ENCODE measurements at regions not wholly inside any gene's neighbourhood (a gene's known extent, or its start where the extent isn't known, plus 50 kb on each side); places are given as distances from the start of the nearest gene placed in this dataset.
"Not testable (repeated sequence)": the region's sequence is repeated elsewhere in the genome, so short reads cannot be mapped to it uniquely, and the experiment has no call there.

DNA sequence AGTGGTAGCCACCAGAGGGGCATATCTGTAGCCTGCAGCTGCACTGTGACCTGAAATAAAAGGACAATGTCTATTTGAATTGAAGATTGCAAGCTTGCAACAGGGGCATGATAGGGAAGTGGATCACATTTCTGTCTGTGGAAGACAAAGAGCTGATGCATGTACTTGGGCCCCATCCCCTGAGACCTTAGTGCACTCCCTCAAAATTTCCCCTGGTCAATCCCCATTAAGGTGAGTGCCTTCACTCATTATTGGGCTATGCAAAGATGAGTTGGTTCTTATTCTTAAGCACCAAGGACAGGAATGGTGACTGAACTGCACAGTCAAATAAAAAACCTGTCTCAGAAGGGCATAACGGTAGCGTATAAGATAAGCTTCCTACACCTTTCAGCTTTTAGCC, 273.1 kb upstream of the ARSJ start:
- no peak overlapping the region for H3K4me3 ChIP-seq (ENCODE audit: low read depth, low read length)
- TF ChIP-seq MYC (IDR thresholded peaks at IDR 0.05; ENCODE audit: low read depth, low read length) (no peak), POLR2A (IDR thresholded peaks at IDR 0.05; ENCODE audit: extremely low read depth, insufficient read length) (no peak)
- TF ChIP-seq, protein P1, sequence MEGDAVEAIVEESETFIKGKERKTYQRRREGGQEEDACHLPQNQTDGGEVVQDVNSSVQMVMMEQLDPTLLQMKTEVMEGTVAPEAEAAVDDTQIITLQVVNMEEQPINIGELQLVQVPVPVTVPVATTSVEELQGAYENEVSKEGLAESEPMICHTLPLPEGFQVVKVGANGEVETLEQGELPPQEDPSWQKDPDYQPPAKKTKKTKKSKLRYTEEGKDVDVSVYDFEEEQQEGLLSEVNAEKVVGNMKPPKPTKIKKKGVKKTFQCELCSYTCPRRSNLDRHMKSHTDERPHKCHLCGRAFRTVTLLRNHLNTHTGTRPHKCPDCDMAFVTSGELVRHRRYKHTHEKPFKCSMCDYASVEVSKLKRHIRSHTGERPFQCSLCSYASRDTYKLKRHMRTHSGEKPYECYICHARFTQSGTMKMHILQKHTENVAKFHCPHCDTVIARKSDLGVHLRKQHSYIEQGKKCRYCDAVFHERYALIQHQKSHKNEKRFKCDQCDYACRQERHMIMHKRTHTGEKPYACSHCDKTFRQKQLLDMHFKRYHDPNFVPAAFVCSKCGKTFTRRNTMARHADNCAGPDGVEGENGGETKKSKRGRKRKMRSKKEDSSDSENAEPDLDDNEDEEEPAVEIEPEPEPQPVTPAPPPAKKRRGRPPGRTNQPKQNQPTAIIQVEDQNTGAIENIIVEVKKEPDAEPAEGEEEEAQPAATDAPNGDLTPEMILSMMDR (IDR thresholded peaks at IDR 0.05; ENCODE audit: low read depth, low read length): no peak
- TF ChIP-seq, protein P2, sequence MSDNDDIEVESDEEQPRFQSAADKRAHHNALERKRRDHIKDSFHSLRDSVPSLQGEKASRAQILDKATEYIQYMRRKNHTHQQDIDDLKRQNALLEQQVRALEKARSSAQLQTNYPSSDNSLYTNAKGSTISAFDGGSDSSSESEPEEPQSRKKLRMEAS (IDR thresholded peaks at IDR 0.05; ENCODE audit: low read depth, low read length): no peak
- no peak for DNase-seq (ENCODE audit: low read depth)

DNA sequence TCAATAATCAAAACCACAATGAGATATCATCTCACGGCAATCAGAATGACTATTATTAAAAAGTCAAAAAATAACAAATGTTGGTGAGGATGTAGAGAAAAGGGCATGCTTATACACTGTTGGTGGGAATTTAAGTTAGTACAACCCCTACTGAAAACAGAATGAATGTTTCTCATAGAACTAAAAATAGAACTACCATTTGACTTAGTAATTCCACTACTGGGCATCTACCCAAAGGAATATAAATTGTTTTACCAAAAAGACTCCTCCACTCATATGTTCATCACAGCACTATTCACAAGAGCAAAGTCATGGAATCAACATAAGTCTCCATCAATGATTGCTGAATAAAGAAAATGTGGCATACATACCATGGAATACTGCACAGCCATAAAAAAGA, 278.1 kb upstream of the ARSJ start:
- DNase-seq (ENCODE audit: low read depth): no peak
- H3K4me3 ChIP-seq (ENCODE audit: low read depth, low read length): no peak overlapping the region
- no peak for TF ChIP-seq POLR2A (IDR thresholded peaks at IDR 0.05; ENCODE audit: extremely low read depth, insufficient read length)
- TF ChIP-seq, protein P1 (IDR thresholded peaks at IDR 0.05; ENCODE audit: low read depth, low read length): no peak
- TF ChIP-seq, protein P2 (IDR thresholded peaks at IDR 0.05; ENCODE audit: low read depth, low read length): no peak
- no peak for TF ChIP-seq MYC (IDR thresholded peaks at IDR 0.05; ENCODE audit: low read depth, low read length)

DNA sequence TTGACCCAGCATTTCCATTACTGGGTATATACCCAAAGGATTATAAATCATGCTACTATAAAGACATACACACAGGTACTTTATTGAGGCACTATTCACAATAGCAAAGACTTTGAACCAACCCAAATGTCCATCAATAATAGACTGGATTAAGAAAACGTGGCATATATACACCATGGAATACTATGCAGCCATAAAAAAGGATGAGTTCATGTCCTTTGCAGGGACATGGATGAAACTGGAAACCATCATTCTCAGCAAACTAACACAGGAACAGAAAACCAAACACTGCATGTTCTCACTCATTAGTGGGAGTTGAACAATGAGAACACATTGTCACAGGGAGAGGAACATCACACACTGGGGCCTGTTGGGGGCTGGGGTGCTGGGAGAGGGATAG, 283.0 kb upstream of the ARSJ start:
- DNase-seq (ENCODE audit: low read depth); H3K4me3 ChIP-seq (ENCODE audit: low read depth, low read length): not testable (repeated sequence)

DNA sequence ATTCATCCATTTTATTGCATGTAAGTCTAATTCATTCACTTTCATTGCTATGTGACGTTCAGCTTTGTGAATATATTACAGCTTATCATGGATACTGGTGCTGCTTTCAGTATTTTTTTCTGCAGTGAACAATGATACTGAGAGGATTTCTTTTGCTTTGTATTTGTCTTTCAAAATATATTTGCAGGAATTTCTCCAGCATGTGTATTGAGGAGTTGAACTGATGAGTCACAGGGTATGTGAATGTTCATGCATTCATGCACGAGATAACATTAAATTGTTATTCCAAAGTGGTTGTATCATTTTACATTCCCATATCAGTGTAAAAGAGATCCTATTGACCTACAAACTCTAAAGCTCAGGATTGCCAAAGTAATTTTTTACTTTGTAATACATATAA, 283.8 kb upstream of the ARSJ start:
- DNase-seq (ENCODE audit: low read depth): no peak
- H3K4me3 ChIP-seq (ENCODE audit: low read depth, low read length): no peak overlapping the region
- TF ChIP-seq, protein P1 (IDR thresholded peaks at IDR 0.05; ENCODE audit: low read depth, low read length): no peak
- TF ChIP-seq, protein P2 (IDR thresholded peaks at IDR 0.05; ENCODE audit: low read depth, low read length): no peak
- TF ChIP-seq MYC (IDR thresholded peaks at IDR 0.05; ENCODE audit: low read depth, low read length) (no peak), POLR2A (IDR thresholded peaks at IDR 0.05; ENCODE audit: extremely low read depth, insufficient read length) (no peak)

DNA sequence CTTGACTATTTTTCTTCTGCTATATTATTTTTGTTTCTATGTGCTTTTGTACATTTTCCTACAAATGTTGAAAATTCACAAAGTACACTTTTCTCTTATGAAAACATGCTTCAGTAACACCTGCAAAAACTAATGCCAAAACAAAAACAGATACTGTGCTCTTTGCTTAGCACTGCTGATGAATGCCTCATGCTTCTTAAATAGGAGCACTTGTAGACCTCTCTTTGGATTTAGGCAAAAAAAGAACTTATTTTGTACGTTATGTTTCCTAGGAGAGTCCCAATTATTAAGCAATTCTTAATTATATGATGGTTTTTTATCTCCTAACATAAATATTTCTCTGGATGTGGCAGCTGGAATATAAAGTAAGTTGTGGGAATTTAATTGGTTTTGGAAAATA, 285.0 kb upstream of the ARSJ start:
- no peak for DNase-seq (ENCODE audit: low read depth)
- TF ChIP-seq, protein P1 (IDR thresholded peaks at IDR 0.05; ENCODE audit: low read depth, low read length): no peak
- TF ChIP-seq POLR2A (IDR thresholded peaks at IDR 0.05; ENCODE audit: extremely low read depth, insufficient read length): no peak
- TF ChIP-seq, protein P2 (IDR thresholded peaks at IDR 0.05; ENCODE audit: low read depth, low read length): no peak
- TF ChIP-seq MYC (IDR thresholded peaks at IDR 0.05; ENCODE audit: low read depth, low read length): no peak
- H3K4me3 ChIP-seq (ENCODE audit: low read depth, low read length): no peak overlapping the region

DNA sequence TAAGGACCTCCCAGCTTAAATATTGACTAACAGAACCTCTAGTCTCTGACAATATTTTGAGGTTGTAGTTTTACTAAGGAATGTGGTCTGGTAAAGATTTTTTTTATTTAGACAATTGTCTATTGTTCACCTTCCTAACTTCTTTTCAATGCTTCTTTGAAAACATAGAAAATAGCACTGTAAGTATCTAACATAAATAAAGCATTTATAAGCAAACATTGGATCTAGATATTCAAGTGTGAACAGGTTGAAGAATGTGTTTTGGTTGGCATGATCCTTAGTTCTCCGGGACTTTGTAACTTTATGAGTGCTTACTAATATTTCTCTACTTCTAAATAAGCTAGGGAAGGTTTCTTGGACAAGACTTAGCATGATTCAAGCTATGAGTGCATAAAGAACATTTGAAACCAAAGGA, 285.4 kb upstream of the ARSJ start:
- TF ChIP-seq, protein P1 (IDR thresholded peaks at IDR 0.05; ENCODE audit: low read depth, low read length): no peak
- no peak for TF ChIP-seq POLR2A (IDR thresholded peaks at IDR 0.05; ENCODE audit: extremely low read depth, insufficient read length)
- TF ChIP-seq, protein P2 (IDR thresholded peaks at IDR 0.05; ENCODE audit: low read depth, low read length): no peak
- no peak for TF ChIP-seq MYC (IDR thresholded peaks at IDR 0.05; ENCODE audit: low read depth, low read length)
- no peak overlapping the region for H3K4me3 ChIP-seq (ENCODE audit: low read depth, low read length)
- no peak for DNase-seq (ENCODE audit: low read depth)
